Peyer's patch (tissue), 4 donors: ENCODE measurements at regions not wholly inside any gene's neighbourhood (a gene's known extent, or its start where the extent isn't known, plus 50 kb on each side); places are given as distances from the start of the nearest gene placed in this dataset.

Source experiments
- DNase-seq, 3 donors: peaks; one replicate each; pipeline ENCODE4 v3.0.0-alpha.2; 2017 to 2019
- H3K27ac ChIP-seq, 4 donors: fragments of 200-600 bp; sonication (generic); one replicate each; pipeline ENCODE4 v1.5.1; 2016 to 2019
- H3K27me3 ChIP-seq, 2 donors: fragments of 200-600 bp; sonication (generic); one replicate each; pipeline ENCODE4 v1.5.1; 2019
- H3K36me3 ChIP-seq, 3 donors: fragments of 200-600 bp; sonication (generic); one replicate each; pipeline ENCODE4 v1.5.1; 2016 to 2019
- H3K4me1 ChIP-seq, 4 donors: fragments of 200-600 bp; sonication (generic); one replicate each; pipeline ENCODE4 v1.5.1; 2016 to 2019
- H3K4me3 ChIP-seq, 4 donors: fragments of 200-600 bp; sonication (generic); 1 replicate in 3 of 4; 2 replicates in 1 of 4; pipeline ENCODE4 v1.5.1; 2016 to 2019; ENCODE audit warnings: mild to moderate bottlenecking in 1 of 4
- H3K9me3 ChIP-seq, 4 donors: fragments of 200-600 bp; sonication (generic); one replicate each; pipeline ENCODE4 v1.5.1; 2016 to 2019; ENCODE audit warnings: mild to moderate bottlenecking in 1 of 4
- POLR2A ChIP-seq, 2 donors: fragments of 450-650 bp; IDR thresholded peaks; one replicate each; pipeline ENCODE4 v1.5.1; 2017; ENCODE audit warnings: antibody characterized with exemption in 2 of 2, mild to moderate bottlenecking in 2 of 2, moderate library complexity in 2 of 2
- TF ChIP-seq, protein P1 (sequence below), 6 experiments: fragments of 450-650 bp in 4 of 6; fragments of 200-600 bp in 2 of 6; sonication (generic) in 1 of 6; IDR thresholded peaks; one replicate each; pipeline ENCODE4 v1.5.1; 2017 to 2019; ENCODE audit warnings: antibody characterized with exemption in 6 of 6, mild to moderate bottlenecking in 3 of 6, moderate library complexity in 1 of 6

DNA sequence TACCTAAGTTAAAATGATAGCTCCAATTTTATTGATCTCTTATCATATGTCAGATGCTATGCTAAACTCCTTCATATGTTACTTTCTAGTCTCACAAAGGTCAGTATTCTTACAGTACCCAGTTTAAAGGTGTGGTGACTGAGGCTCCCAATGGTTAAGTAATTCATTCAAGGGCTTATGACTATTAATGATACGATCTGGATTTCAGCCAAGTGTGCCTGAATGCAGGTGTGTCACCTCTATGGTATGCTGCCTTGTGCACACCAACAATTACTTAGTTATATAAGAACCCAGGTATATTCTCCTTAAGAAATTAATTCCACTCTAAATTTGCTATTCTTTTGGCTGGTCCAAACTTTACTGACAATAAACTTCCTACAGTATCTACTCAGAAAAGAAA, 84.6 kb upstream of the TRPC4 start:
- TF ChIP-seq POLR2A (IDR thresholded peaks at IDR 0.05) = no peak
- TF ChIP-seq, protein P1, sequence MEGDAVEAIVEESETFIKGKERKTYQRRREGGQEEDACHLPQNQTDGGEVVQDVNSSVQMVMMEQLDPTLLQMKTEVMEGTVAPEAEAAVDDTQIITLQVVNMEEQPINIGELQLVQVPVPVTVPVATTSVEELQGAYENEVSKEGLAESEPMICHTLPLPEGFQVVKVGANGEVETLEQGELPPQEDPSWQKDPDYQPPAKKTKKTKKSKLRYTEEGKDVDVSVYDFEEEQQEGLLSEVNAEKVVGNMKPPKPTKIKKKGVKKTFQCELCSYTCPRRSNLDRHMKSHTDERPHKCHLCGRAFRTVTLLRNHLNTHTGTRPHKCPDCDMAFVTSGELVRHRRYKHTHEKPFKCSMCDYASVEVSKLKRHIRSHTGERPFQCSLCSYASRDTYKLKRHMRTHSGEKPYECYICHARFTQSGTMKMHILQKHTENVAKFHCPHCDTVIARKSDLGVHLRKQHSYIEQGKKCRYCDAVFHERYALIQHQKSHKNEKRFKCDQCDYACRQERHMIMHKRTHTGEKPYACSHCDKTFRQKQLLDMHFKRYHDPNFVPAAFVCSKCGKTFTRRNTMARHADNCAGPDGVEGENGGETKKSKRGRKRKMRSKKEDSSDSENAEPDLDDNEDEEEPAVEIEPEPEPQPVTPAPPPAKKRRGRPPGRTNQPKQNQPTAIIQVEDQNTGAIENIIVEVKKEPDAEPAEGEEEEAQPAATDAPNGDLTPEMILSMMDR (IDR thresholded peaks at IDR 0.05) = no peak
- H3K9me3 ChIP-seq = no peaks in the 10 kb centered on the region
- H3K36me3 ChIP-seq = no peaks in the 10 kb centered on the region
- DNase-seq = no peak
- H3K4me1 ChIP-seq = no peaks in the 10 kb centered on the region
- H3K4me3 ChIP-seq = no peak overlapping the region
- no peaks in the 10 kb centered on the region for H3K27me3 ChIP-seq
- H3K27ac ChIP-seq = no peak overlapping the region

DNA sequence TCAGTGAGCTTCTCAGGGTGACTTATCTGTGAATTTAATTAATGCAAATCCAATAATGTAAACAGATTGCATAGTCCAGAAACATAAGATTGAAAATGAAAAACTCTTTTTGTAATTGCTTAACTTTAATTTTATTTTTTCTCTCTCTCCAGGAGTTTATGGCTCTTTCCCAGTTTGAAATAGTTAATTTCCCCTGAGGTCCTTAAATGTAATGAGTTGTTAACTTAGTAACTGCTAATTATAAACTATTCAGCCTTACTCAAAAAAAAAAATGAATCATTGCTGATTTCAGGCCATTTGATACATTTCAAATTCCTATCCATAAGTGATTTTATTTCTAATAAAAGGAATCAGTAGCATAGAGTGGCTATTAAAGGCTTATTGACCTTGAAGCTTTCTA, 84.1 kb upstream of the TRPC4 start:
- no peaks in the 10 kb centered on the region for H3K4me1 ChIP-seq
- H3K4me3 ChIP-seq = no peak overlapping the region
- no peaks in the 10 kb centered on the region for H3K9me3 ChIP-seq
- TF ChIP-seq, protein P1 (IDR thresholded peaks at IDR 0.05) = no peak
- TF ChIP-seq POLR2A (IDR thresholded peaks at IDR 0.05) = no peak
- no peak for DNase-seq
- H3K27me3 ChIP-seq = no peaks in the 10 kb centered on the region
- no peaks in the 10 kb centered on the region for H3K36me3 ChIP-seq
- H3K27ac ChIP-seq = no peak overlapping the region

DNA sequence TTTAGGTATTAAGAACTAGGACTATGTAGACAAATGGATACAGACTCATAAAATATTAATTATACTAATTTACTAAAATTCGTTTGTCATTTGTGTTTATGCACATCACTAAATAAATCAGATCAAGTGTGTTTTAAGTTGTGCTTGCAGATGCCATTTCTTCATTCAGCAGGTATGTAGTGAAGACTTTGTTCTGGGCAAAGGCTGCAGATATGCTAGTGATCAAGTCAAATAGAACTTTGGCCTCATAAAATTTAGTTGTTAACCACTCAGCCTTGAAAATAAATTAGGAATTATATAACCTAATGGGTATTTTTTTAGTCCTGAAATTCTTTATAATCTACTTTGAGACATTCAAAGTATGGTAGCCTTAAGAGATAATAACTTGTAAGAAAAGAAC, 80.4 kb upstream of the TRPC4 start:
- H3K27ac ChIP-seq = no peak overlapping the region
- no peak for DNase-seq

DNA sequence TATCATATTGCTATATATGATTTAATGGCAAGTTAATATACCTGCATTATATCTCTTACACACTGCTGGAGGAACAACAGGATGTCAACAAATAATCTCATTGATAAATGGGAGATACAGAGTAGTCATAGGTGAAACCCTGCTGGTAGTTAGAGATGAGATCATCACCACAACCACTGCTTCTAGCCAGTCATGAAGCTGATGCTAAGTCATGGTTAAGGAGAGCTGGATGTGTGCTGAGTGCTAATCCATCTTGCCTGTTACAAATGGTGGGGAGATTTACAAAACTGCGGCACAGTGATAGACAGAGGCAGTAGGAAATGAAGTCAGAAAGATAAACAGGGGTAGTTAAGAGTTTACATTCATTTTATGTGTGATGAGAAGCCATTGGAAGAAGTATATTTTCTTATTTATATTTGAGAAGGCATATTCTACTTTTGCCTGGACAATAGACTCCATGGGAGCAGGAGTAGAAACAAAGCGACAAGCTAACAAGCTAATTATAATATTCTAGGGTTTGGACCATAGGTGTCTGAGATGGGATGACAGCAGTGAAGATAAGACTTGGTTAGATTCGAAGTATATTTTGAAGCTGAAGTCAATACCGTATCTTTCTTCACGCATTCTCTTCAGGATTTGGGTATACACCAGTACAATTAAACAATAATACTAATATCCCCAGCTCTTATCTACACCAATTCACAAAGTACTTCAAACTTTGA, 78.0 kb upstream of the TRPC4 start:
- H3K9me3 ChIP-seq = no peaks in the 10 kb centered on the region
- TF ChIP-seq POLR2A (IDR thresholded peaks at IDR 0.05) = no peak
- TF ChIP-seq, protein P1 (IDR thresholded peaks at IDR 0.05) = no peak
- no peak for DNase-seq
- no peaks in the 10 kb centered on the region for H3K36me3 ChIP-seq
- H3K27ac ChIP-seq = no peak overlapping the region
- no peak overlapping the region for H3K4me3 ChIP-seq
- no peaks in the 10 kb centered on the region for H3K27me3 ChIP-seq
- no peaks in the 10 kb centered on the region for H3K4me1 ChIP-seq

More for the DNA sequence above, 80.4 kb upstream of the TRPC4 start:
- Histone ChIP-seq H3K9me3 (no peaks in the 10 kb centered on the region), H3K27me3 (no peaks in the 10 kb centered on the region), H3K36me3 (no peaks in the 10 kb centered on the region), H3K4me1 (no peaks in the 10 kb centered on the region), H3K4me3 (no peak overlapping the region)
- TF ChIP-seq, protein P1 (IDR thresholded peaks at IDR 0.05) = no peak
- no peak for TF ChIP-seq POLR2A (IDR thresholded peaks at IDR 0.05)

DNA sequence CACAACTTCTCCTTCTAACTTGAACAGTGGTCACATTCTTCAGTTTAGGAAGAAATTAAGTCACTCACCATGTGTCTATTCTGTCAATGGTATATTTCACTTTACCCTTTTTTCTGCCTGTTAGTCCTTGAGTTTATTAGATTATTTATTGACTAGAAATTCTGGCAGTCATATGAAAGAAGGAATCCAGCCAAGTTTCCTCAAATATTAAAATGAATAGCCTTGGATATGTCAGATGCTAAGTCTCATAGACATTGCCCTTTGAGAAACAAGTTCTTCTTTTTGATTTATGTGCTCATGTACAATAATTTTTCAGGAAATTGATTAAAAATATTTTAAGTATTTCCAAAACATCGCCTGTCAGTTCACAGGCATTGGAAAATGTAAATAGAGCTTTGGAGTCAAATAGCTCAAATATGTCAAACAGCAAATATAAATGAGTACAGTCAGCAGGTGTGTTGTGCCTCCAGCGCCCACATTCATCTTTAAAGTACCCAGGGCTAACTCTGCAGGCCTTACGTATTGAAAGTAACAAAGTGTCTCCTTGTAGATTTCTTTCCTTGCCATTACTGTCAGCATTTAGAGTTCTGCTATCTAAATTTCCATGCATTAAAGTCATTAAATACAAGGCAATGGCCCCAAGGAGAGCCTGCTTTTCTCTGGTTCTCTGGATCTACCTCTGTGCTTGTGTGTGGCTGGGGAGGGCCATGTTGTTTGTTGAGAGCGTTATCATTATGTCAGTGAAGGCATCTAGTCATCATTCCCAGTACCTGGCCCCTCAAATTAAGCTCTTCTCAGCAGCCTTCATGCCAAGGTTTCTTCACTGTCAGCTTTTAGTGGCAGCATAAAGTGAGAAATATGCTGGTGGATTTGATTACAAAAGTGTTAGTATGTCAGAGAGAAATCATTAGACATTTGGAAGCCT, 76.3 kb upstream of the TRPC4 start:
- Histone ChIP-seq H3K27me3 (no peaks in the 10 kb centered on the region), H3K4me3 (no peak overlapping the region), H3K4me1 (no peaks in the 10 kb centered on the region), H3K9me3 (no peaks in the 10 kb centered on the region), H3K36me3 (no peaks in the 10 kb centered on the region), H3K27ac (no peak overlapping the region)
- no peak for TF ChIP-seq POLR2A (IDR thresholded peaks at IDR 0.05)
- TF ChIP-seq, protein P1 (IDR thresholded peaks at IDR 0.05) = no peak
- no peak for DNase-seq
